Epithelial cell of proximal tubule (primary cell): ENCODE measurements at regions not wholly inside any gene's neighbourhood (a gene's known extent, or its start where the extent isn't known, plus 50 kb on each side); places are given as distances from the start of the nearest gene placed in this dataset.
A peak's percentile ranks its signal among the peaks of the same experiment; 100 is the strongest.

ENCODE experiments used
- DNase-seq: peaks from one replicate; pipeline ENCODE4 v3.0.0-alpha.2; 2011; ENCODE audit warnings: low read depth
- H3K4me3 ChIP-seq: 2 replicates; pipeline ENCODE4 v1.5.1; 2011; ENCODE audit warnings: low read depth, mild to moderate bottlenecking, low read length
- CTCF ChIP-seq: conservative IDR thresholded peaks from 2 replicates; pipeline ENCODE4 v1.5.1; 2012; ENCODE audit warnings: low read depth, mild to moderate bottlenecking, low read length

GRCh38 chrY:17318631-17319030 lies 561.4 kb downstream of the CDY2B start:
- no peak for TF ChIP-seq CTCF
- DNase-seq, result no peak

DNA sequence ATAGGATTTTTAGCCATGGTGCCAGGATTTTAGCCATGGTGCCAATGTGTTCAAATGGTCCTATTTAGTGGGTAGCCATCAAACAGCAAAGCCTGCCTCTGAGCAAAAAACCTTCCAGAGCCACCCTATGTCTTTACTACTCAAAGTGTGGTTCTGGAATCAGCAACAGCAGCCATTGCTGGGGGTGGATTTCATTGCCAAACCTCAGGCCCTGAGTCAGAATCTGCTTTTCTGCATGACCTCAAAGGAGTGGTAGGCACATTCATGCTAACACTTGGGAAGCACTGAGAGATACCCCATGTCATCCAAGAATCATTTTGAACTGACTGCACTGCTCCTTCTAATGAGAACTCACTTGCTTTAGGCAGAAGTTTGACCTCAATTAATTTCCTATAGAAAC lies 603.0 kb downstream of the CDY2B start:
- H3K4me3 ChIP-seq, result no peak overlapping the region
- no peak for TF ChIP-seq CTCF
- DNase-seq, result no peak

More at GRCh38 chrY:17318631-17319030, 561.4 kb downstream of the CDY2B start:
- H3K4me3 ChIP-seq, result no peak overlapping the region

DNA sequence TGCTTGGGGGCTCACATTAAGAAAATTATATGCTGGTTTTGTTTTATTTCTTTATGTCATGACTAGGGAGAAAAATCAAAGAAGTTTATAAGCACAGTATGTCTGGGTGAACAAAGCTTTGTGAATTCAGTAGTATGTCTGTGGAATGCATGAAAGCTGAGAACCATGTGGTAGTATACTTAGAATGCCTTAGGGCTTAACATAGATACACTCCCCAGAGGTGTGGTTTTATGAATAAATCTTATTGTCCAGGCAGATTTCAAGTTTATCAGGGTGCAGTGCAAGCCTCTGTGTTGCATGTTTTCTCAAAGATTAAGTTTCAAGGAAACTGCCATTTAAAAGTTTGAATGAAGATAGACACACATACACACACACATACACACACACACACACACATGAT lies 620.5 kb downstream of the CDY2B start:
- DNase-seq, result no peak

GRCh38 chrY:17238406-17238805 lies 641.6 kb downstream of the CDY2B start:
- DNase-seq, result peak; percentile 22

More for the DNA sequence above, 620.5 kb downstream of the CDY2B start:
- H3K4me3 ChIP-seq, result no peak overlapping the region
- no peak for TF ChIP-seq CTCF

GRCh38 chrY:17235769-17236168 lies 644.3 kb downstream of the CDY2B start:
- no peak overlapping the region for H3K4me3 ChIP-seq
- DNase-seq, result no peak
- TF ChIP-seq CTCF, result no peak

More at GRCh38 chrY:17238406-17238805, 641.6 kb downstream of the CDY2B start:
- H3K4me3 ChIP-seq, result no peak overlapping the region
- no peak for TF ChIP-seq CTCF

GRCh38 chrY:17233435-17234109 lies 646.4 kb downstream of the CDY2B start:
- no peak for DNase-seq

More at GRCh38 chrY:17233435-17234109, 646.4 kb downstream of the CDY2B start:
- no peak overlapping the region for H3K4me3 ChIP-seq
- no peak for TF ChIP-seq CTCF
